ENCODE measurements at regions not wholly inside any gene's neighbourhood (a gene's known extent, or its start where the extent isn't known, plus 50 kb on each side); places are given as distances from the start of the nearest gene placed in this dataset.

DNA sequence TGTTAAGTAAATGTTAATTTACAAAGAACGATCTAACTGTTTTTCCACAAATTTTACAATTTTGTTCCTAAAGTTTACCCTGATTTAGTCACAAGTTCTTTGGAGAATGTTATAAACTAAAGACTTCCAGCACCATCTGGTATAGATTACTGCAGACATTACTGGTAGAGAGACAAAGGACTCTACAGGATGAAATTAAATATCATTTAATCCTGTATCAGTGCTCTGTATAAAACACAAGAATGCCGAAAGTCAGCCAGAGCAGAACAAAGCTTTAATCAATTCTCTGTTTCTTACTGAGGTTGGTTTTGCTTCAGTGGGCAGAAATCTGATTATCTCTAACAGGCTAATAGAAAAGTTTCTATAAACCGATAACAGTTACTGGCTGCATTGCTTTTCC is 763.6 kb downstream of the TENT5A start:
- TF ChIP-seq, protein P1, sequence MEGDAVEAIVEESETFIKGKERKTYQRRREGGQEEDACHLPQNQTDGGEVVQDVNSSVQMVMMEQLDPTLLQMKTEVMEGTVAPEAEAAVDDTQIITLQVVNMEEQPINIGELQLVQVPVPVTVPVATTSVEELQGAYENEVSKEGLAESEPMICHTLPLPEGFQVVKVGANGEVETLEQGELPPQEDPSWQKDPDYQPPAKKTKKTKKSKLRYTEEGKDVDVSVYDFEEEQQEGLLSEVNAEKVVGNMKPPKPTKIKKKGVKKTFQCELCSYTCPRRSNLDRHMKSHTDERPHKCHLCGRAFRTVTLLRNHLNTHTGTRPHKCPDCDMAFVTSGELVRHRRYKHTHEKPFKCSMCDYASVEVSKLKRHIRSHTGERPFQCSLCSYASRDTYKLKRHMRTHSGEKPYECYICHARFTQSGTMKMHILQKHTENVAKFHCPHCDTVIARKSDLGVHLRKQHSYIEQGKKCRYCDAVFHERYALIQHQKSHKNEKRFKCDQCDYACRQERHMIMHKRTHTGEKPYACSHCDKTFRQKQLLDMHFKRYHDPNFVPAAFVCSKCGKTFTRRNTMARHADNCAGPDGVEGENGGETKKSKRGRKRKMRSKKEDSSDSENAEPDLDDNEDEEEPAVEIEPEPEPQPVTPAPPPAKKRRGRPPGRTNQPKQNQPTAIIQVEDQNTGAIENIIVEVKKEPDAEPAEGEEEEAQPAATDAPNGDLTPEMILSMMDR (conservative IDR thresholded peaks at IDR 0.05) = no peak
- TF ChIP-seq ZFX (IDR thresholded peaks at IDR 0.05) = no peak
